CD14-positive monocyte (primary cell): ENCODE measurements at regions not wholly inside any gene's neighbourhood (a gene's known extent, or its start where the extent isn't known, plus 50 kb on each side); places are given as distances from the start of the nearest gene placed in this dataset.

ENCODE experiments used
- DNase-seq, 3 donors: peaks; one replicate each; pipeline ENCODE4 v3.0.0-alpha.2; 2011 to 2022
- H2AFZ ChIP-seq: 2 replicates; pipeline ENCODE4 v1.6.0; 2012; ENCODE audit warnings: mild to moderate bottlenecking, low read depth, low read length, inconsistent platforms; ENCODE audit not compliant: insufficient read depth, poor library complexity, severe bottlenecking
- H3K27ac ChIP-seq, 2 donors: 1 replicate in 1 of 2; 2 replicates in 1 of 2; pipeline ENCODE4 v1.5.1; 2012 to 2013; ENCODE audit warnings: low read length in 2 of 2, control low read depth in 1 of 2, inconsistent platforms in 1 of 2, low read depth in 1 of 2, mild to moderate bottlenecking in 1 of 2
- H3K27me3 ChIP-seq, 2 donors: one replicate each; pipeline versions ENCODE4 v1.6.0 to v1.6.1; 2011 to 2013; ENCODE audit warnings: low read length in 2 of 2; ENCODE audit not compliant: control insufficient read depth in 2 of 2, insufficient read depth in 2 of 2
- H3K36me3 ChIP-seq, 2 donors: replicated peaks in 1 of 2; 1 replicate in 1 of 2; 2 replicates in 1 of 2; pipeline versions ENCODE4 v1.5.1 to v1.6.1; 2012 to 2013; ENCODE audit warnings: low read length in 2 of 2, control low read depth in 1 of 2, inconsistent platforms in 1 of 2, mild to moderate bottlenecking in 1 of 2; ENCODE audit not compliant: insufficient read depth in 2 of 2, control insufficient read depth in 1 of 2
- H3K4me1 ChIP-seq, 2 donors: 1 replicate in 1 of 2; 2 replicates in 1 of 2; pipeline versions ENCODE4 v1.5.1 to v1.6.1; 2012 to 2013; ENCODE audit warnings: low read length in 2 of 2, control low read depth in 1 of 2, inconsistent platforms in 1 of 2, mild to moderate bottlenecking in 1 of 2, moderate library complexity in 1 of 2; ENCODE audit not compliant: insufficient read depth in 2 of 2, control insufficient read depth in 1 of 2
- H3K4me2 ChIP-seq: replicated peaks from 2 replicates; pipeline ENCODE3; 2012; ENCODE audit warnings: low read length, moderate library complexity, mild to moderate bottlenecking; ENCODE audit not compliant: poor library complexity, severe bottlenecking; ENCODE audit errors: extremely low read depth
- H3K4me3 ChIP-seq, 3 experiments: fragments of 200-600 bp in 1 of 3; sonication (generic) in 1 of 3; replicated peaks in 1 of 3; 1 replicate in 2 of 3; 2 replicates in 1 of 3; pipeline ENCODE4 v1.5.1; 2011 to 2013; ENCODE audit warnings: low read length in 3 of 3, mild to moderate bottlenecking in 3 of 3, control low read depth in 2 of 3, low read depth in 2 of 3, inconsistent platforms in 1 of 3, moderate library complexity in 1 of 3
- H3K79me2 ChIP-seq: 2 replicates; pipeline ENCODE4 v1.6.0; 2012; ENCODE audit warnings: mild to moderate bottlenecking, control low read depth, inconsistent platforms, low read length, moderate library complexity; ENCODE audit not compliant: insufficient read depth
- H3K9ac ChIP-seq: 2 replicates; pipeline ENCODE4 v1.6.0; 2017; ENCODE audit warnings: low read length, mild to moderate bottlenecking; ENCODE audit not compliant: insufficient read depth, poor library complexity, severe bottlenecking
- H3K9me3 ChIP-seq, 2 donors: replicated peaks in 1 of 2; 1 replicate in 1 of 2; 2 replicates in 1 of 2; pipeline versions ENCODE4 v1.5.1 to v1.6.1; 2012 to 2013; ENCODE audit warnings: low read length in 2 of 2, control low read depth in 1 of 2; ENCODE audit not compliant: control insufficient read depth in 1 of 2, insufficient read depth in 1 of 2
- H4K20me1 ChIP-seq: 2 replicates; pipeline ENCODE4 v1.6.0; 2012; ENCODE audit warnings: mild to moderate bottlenecking, low read length, control low read depth, moderate library complexity; ENCODE audit not compliant: insufficient read depth
- H3K27ac Mint-ChIP-seq, 7 donors: one replicate each; pipeline ENCODE4 v1.8.0; 2020; ENCODE audit warnings: mild to moderate bottlenecking in 7 of 7, mixed read lengths in 7 of 7, moderate library complexity in 6 of 7, inconsistent platforms in 2 of 7
- H3K27me3 Mint-ChIP-seq, 3 donors: one replicate each; pipeline ENCODE4 v1.8.0; 2021 to 2022; ENCODE audit warnings: low read depth in 3 of 3, mild to moderate bottlenecking in 3 of 3, mixed read lengths in 3 of 3, moderate library complexity in 3 of 3, inconsistent platforms in 1 of 3
- H3K36me3 Mint-ChIP-seq, 2 donors: one replicate each; pipeline ENCODE4 v1.8.0; 2020; ENCODE audit warnings: mixed read lengths in 2 of 2, inconsistent platforms in 1 of 2, mild to moderate bottlenecking in 1 of 2
- H3K4me1 Mint-ChIP-seq: one replicate; pipeline ENCODE4 v1.8.0; 2020; ENCODE audit warnings: mild to moderate bottlenecking, mixed read lengths
- H3K4me3 Mint-ChIP-seq, 2 donors: one replicate each; pipeline ENCODE4 v1.8.0; 2020; ENCODE audit warnings: mild to moderate bottlenecking in 2 of 2, mixed read lengths in 2 of 2, moderate library complexity in 1 of 2
- H3K9me3 Mint-ChIP-seq, 7 donors: one replicate each; pipeline ENCODE4 v1.8.0; 2020 to 2022; ENCODE audit warnings: mixed read lengths in 7 of 7, mild to moderate bottlenecking in 6 of 7, moderate library complexity in 6 of 7, inconsistent platforms in 2 of 7
- CTCF ChIP-seq: fragments of 200-600 bp; IDR thresholded peaks from one replicate; pipeline ENCODE4 v1.8.0; 2022; ENCODE audit warnings: antibody characterized with exemption, mild to moderate bottlenecking
- WGBS: methylation state at CpG from one replicate; pipeline ENCODE4 v1.1.5; 2013; ENCODE audit warnings: missing lambda C conversion rate; ENCODE audit not compliant: insufficient coverage; 5-methylcytosine and 5-hydroxymethylcytosine counted together
- intact Hi-C, 2 donors: fragments of 100-400 bp; cut with micrococcal nuclease; formaldehyde crosslinking; loops; one replicate each; pipeline versions ENCODE4 v1.15.0 to v1.15.1; 2023

GRCh38 chr19:31995546-31995945, 349.9 kb upstream of the ZNF507 start:
- intact Hi-C loops, result no loop called here
- no peak overlapping the region for H3K9ac ChIP-seq
- no peaks in the 10 kb centered on the region for H3K79me2 ChIP-seq
- no peaks in the 10 kb centered on the region for H4K20me1 ChIP-seq
- Mint-ChIP-seq H3K27ac (no peak overlapping the region), H3K9me3 (peaks cover 0 to 3% (median 3%) of the 10 kb centered on the region in 7 donors), H3K36me3 (no peaks in the 10 kb centered on the region), H3K4me1 (no peaks in the 10 kb centered on the region), H3K4me3 (no peak overlapping the region), H3K27me3 (peaks cover 2 to 4% (median 2%) of the 10 kb centered on the region in 3 donors)
- H3K27me3 ChIP-seq, result no peaks in the 10 kb centered on the region
- H3K4me1 ChIP-seq, result no peaks in the 10 kb centered on the region
- no peak for TF ChIP-seq CTCF
- no peaks in the 10 kb centered on the region for H3K36me3 ChIP-seq
- H3K4me3 ChIP-seq, result no peak overlapping the region
- no peak for DNase-seq
- H3K9me3 ChIP-seq, result no peaks in the 10 kb centered on the region
- no peak overlapping the region for H2AFZ ChIP-seq
- no peak overlapping the region for H3K27ac ChIP-seq
- H3K4me2 ChIP-seq, result no peak overlapping the region

GRCh38 chr19:32010071-32010470, 335.3 kb upstream of the ZNF507 start:
- H3K4me3 ChIP-seq, result no peak overlapping the region
- Mint-ChIP-seq H3K9me3 (peaks cover 0 to 5% (median 0%) of the 10 kb centered on the region in 7 donors), H3K27me3 (peaks cover 0 to 1% (median 1%) of the 10 kb centered on the region in 3 donors), H3K4me1 (no peaks in the 10 kb centered on the region), H3K36me3 (no peaks in the 10 kb centered on the region), H3K27ac (no peak overlapping the region), H3K4me3 (no peak overlapping the region)
- H3K79me2 ChIP-seq, result no peaks in the 10 kb centered on the region
- no peak for DNase-seq
- no peaks in the 10 kb centered on the region for H3K36me3 ChIP-seq
- H3K4me1 ChIP-seq, result no peaks in the 10 kb centered on the region
- 97% methylated on average over 11 of the region's 12 CpGs for WGBS
- H3K27me3 ChIP-seq, result no peaks in the 10 kb centered on the region
- no peak overlapping the region for H2AFZ ChIP-seq
- H3K27ac ChIP-seq, result no peak overlapping the region
- intact Hi-C loops, result no loop called here
- no peak overlapping the region for H3K4me2 ChIP-seq
- H3K9ac ChIP-seq, result no peak overlapping the region
- H3K9me3 ChIP-seq, result no peaks in the 10 kb centered on the region
- TF ChIP-seq CTCF, result no peak
- no peaks in the 10 kb centered on the region for H4K20me1 ChIP-seq
